ENCODE measurements at regions not wholly inside any gene's neighbourhood (a gene's known extent, or its start where the extent isn't known, plus 50 kb on each side); places are given as distances from the start of the nearest gene placed in this dataset.

DNA sequence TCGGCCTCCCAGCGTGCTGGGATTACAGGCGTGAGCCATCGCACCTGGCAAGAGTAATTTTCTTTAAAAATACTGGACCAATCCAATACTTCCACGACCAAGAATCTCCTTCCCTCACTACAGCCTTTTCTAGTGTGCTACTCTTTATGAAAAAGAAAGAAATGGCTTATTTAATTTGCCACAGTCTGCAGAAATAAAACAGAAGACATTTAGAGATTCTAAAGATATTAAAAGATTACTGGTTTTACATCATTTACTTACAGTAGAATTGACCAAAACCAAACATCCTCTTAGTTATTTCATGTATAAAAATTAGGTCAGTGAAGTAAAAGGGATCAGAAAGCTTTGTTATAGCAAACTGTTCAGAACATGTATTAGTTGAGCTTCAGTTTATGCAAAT, 679.6 kb downstream of the MAT2B start:
- TF ChIP-seq, protein P1, sequence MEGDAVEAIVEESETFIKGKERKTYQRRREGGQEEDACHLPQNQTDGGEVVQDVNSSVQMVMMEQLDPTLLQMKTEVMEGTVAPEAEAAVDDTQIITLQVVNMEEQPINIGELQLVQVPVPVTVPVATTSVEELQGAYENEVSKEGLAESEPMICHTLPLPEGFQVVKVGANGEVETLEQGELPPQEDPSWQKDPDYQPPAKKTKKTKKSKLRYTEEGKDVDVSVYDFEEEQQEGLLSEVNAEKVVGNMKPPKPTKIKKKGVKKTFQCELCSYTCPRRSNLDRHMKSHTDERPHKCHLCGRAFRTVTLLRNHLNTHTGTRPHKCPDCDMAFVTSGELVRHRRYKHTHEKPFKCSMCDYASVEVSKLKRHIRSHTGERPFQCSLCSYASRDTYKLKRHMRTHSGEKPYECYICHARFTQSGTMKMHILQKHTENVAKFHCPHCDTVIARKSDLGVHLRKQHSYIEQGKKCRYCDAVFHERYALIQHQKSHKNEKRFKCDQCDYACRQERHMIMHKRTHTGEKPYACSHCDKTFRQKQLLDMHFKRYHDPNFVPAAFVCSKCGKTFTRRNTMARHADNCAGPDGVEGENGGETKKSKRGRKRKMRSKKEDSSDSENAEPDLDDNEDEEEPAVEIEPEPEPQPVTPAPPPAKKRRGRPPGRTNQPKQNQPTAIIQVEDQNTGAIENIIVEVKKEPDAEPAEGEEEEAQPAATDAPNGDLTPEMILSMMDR (IDR thresholded peaks at IDR 0.05; ENCODE audit: extremely low read depth, missing control alignments): no peak
- no peak for DNase-seq (ENCODE audit: low spot score)

DNA sequence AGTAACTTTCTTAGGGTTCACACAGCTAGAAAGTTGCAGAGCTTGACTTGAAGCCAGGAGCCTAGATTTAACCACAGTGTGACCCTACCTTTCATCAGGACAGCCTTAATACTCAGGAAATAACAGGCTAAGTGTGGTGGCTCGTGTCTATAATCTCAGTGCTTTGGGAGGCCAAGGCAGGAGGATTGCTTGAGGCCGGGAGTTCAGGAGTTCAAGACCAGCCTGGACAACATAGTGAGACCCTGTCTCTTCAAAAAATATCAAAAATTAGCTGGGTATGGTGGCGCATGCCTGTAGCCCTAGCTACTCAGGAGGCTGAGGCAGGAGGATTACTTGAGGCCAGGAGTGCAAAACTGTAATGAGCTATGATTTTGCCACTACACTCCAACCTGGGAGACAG, 681.1 kb downstream of the MAT2B start:
- DNase-seq (ENCODE audit: low spot score): no peak
- TF ChIP-seq, protein P1 (IDR thresholded peaks at IDR 0.05; ENCODE audit: extremely low read depth, missing control alignments): no peak

DNA sequence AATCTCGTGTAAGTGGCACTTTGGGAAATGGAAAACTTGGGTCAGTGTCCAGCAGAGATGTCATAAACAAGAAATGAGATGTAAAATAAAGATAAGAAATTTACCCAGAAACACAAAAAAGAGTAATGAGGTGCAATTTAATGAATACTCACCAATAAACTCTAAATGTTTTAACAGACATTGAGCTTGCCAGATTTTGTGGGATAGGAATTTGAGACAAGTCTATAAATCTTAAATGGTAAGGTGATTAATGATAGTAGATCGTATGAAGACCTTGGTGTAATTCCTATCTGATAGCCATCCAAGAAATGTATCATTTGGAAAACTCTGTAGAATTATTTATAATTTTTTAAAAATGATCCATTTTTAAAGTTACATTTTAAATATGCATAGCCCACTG, 682.4 kb downstream of the MAT2B start:
- TF ChIP-seq, protein P1 (IDR thresholded peaks at IDR 0.05; ENCODE audit: extremely low read depth, missing control alignments): no peak
- no peak for DNase-seq (ENCODE audit: low spot score)

DNA sequence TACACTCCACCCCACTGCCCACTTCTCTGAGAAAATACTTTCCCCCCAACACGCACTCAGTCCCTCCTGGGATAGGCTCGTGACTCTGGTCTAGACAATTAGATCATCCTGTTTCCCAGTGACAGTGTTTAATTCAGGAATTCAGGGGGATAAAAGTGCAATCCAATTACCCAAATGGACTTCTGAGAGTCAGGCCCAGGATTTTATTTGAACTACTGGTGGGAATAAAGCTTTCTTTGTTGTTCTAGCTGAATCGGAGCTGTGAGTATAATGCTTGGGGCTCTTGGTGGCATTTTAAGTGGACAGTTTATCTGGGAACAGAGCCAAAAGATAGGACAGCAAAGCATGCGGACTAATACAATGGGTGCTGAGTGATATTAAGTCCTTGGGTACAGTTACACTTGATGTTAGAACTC, 683.3 kb downstream of the MAT2B start:
- TF ChIP-seq, protein P1 (IDR thresholded peaks at IDR 0.05; ENCODE audit: extremely low read depth, missing control alignments): no peak
- no peak for DNase-seq (ENCODE audit: low spot score)

DNA sequence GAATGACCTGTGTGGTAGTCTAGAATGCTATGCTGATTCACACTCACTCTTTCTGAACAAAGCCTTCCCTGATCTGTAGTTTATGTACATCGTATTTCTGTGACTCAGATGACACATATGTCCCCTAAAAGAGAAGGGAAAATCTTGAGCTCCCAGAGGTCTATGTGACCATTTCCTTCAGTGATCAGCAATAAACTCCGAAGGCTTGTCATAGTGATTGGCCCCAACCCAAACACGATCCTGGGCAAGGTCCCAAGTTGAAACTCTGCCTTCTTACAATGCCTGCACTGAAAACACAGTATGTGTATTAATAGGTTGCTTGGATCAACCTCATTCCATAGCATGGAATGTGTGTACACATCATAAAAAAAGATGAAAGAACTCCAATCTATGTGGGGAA, 685.8 kb downstream of the MAT2B start:
- TF ChIP-seq, protein P1 (IDR thresholded peaks at IDR 0.05; ENCODE audit: extremely low read depth, missing control alignments): no peak
- no peak for DNase-seq (ENCODE audit: low spot score)

DNA sequence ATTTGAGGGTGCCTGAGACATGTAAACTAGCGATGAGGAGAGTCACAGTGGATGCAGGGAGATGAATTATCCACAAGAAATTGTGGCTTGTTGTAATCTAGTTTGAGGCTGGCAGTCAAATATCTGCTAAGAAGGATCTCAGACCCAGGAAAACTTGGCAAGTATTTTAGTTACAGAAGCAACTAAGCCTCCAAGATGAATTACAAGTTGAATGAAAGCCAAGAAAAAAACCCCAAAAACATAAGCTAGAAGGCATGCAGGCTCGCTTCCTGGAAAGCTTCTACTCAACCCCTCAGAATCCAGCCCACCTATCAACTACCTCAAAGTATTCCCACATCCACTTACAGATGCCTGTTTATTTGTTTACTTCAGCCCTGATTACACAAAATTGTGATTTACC, 696.9 kb downstream of the MAT2B start:
- DNase-seq (ENCODE audit: low spot score): no peak
- TF ChIP-seq, protein P1 (IDR thresholded peaks at IDR 0.05; ENCODE audit: extremely low read depth, missing control alignments): no peak

DNA sequence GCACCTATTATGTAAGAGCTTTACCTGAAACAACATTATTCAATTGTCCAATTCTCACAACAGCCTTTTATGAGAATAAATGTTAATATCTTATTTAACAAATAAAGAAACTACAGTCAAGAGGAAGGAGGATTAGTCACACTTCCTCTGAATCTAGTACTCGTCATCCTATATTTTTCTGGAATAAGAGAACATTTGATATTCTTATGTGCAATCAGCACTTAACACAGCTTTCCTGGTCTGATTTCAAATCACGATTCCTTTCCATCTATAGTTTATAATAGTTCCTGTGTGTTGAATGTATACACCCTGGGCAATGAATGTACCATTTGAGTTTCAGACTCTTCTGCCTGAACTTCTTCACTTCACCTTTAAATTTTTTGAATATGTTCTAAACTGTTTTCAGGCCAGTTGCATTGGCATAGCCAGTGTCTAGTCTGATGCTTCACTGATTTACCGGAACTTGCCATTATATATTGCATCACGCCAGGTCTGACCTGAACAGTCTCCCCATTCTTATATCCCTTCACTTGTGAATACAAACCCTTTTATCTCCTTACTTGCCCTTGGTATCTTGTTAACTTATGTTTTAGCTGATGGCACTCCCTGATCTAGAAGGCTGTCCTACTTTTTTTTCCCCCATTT, 698.3 kb downstream of the MAT2B start:
- TF ChIP-seq, protein P1 (IDR thresholded peaks at IDR 0.05; ENCODE audit: extremely low read depth, missing control alignments): no peak
- DNase-seq (ENCODE audit: low spot score): no peak
